HCT116 (cell line): ENCODE measurements at regions not wholly inside any gene's neighbourhood (a gene's known extent, or its start where the extent isn't known, plus 50 kb on each side); places are given as distances from the start of the nearest gene placed in this dataset.

ENCODE experiments used
- ELF1 ChIP-seq: IDR thresholded peaks from 2 replicates; pipeline ENCODE4 v1.6.1; 2012; ENCODE audit warnings: low read depth, borderline replicate concordance
- EZH2phosphoT487 ChIP-seq: fragments of 200-600 bp; IDR thresholded peaks from 2 replicates; pipeline ENCODE4 v1.6.1; 2018; ENCODE audit warnings: antibody characterized with exemption, borderline replicate concordance

GRCh38 chr9:12923468-12924009, 148.7 kb downstream of the LURAP1L start:
- TF ChIP-seq ELF1, result no peak
- no peak for TF ChIP-seq EZH2phosphoT487
